GM19025 (cell line): ENCODE measurements at regions not wholly inside any gene's neighbourhood (a gene's known extent, or its start where the extent isn't known, plus 50 kb on each side); places are given as distances from the start of the nearest gene placed in this dataset.

Experiments used
- ATAC-seq: cut with Tn5 transposase; IDR thresholded peaks from one replicate; pipeline ENCODE4 v1.9.1; 2021; ENCODE audit warnings: mild to moderate bottlenecking, low read depth, moderate library complexity; ENCODE audit not compliant: unreplicated experiment

GRCh38 chr1:212557739-212558692, 50.5 kb upstream of the ATF3 start:
- peak; percentile 23 for ATAC-seq

DNA sequence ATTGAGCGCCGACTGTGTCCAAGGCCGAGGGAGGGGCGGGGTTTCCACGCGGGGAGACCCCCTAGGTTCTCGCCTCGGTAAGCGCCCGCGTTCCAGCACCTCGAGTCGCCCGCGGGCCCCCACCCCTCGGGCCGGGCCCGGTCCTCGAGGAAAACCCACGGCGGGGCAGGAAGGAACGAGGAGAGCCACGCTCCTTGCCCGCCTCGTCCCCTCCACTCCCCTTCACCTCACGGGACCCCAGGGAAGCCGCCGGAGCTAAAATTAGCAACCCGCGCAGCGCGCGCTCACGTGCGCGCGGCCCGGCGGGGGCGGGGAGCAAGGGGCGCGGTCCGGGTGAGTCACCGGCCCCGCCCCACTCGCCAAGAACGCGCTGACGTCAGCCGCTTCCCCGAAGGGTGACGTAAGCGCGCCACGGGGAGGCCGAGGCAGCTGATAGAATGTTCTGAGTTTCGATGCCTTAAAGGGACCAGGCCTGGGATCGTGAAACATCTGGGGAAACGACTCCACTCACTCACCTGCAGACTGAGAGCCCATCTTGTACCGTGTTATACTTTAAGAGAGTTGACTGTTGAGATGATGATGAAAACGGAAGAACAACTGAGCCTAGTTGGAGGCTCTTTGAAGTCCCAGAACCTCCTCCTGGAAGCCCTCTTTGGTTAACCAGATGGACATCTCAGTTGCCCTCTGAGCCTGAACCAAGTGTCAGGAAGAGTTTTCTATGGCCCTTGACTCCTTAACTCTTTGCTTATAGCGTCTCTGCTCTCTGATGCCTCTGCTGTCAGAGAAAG, 49.7 kb upstream of the ATF3 start:
- peak; percentile 98 for ATAC-seq
